Fibroblast of pulmonary artery (primary cell): ENCODE measurements at regions not wholly inside any gene's neighbourhood (a gene's known extent, or its start where the extent isn't known, plus 50 kb on each side); places are given as distances from the start of the nearest gene placed in this dataset.

Source experiments
- DNase-seq: peaks from one replicate; pipeline ENCODE4 v3.0.0-alpha.2; 2010; ENCODE audit warnings: low read depth
- H3K4me3 ChIP-seq: replicated peaks from 2 replicates; pipeline ENCODE4 v1.5.1; 2011; ENCODE audit warnings: low read depth, mild to moderate bottlenecking, control low read depth, low read length, moderate library complexity
- CTCF ChIP-seq: IDR thresholded peaks from 2 replicates; pipeline ENCODE4 v1.5.1; 2011; ENCODE audit warnings: mild to moderate bottlenecking, control low read depth, low read length, inconsistent platforms; ENCODE audit errors: missing control alignments

- TF ChIP-seq CTCF: no peak
- H3K4me3 ChIP-seq: no peak overlapping the region
- DNase-seq: no peak
These were observed 340.3 kb upstream of the PDE3A start for GRCh38 chr12:20028033-20028432.

GRCh38 chr12:20030826-20031225, 337.5 kb upstream of the PDE3A start:
- peak; percentile 58 for DNase-seq
- H3K4me3 ChIP-seq: no peak overlapping the region
- no peak for TF ChIP-seq CTCF

- TF ChIP-seq CTCF: no peak
- no peak overlapping the region for H3K4me3 ChIP-seq
- DNase-seq: no peak
These were observed 328.8 kb upstream of the PDE3A start for GRCh38 chr12:20039562-20039961.

- no peak for DNase-seq
- H3K4me3 ChIP-seq: no peak overlapping the region
- TF ChIP-seq CTCF: no peak
These were observed 328.2 kb upstream of the PDE3A start for GRCh38 chr12:20040184-20040583.

GRCh38 chr12:20040831-20041230, 327.5 kb upstream of the PDE3A start:
- TF ChIP-seq CTCF: no peak
- H3K4me3 ChIP-seq: no peak overlapping the region
- no peak for DNase-seq

- no peak overlapping the region for H3K4me3 ChIP-seq
- no peak for TF ChIP-seq CTCF
- no peak for DNase-seq
These were observed 324.0 kb upstream of the PDE3A start for GRCh38 chr12:20044351-20044750.

GRCh38 chr12:20044846-20045245, 323.5 kb upstream of the PDE3A start:
- no peak for TF ChIP-seq CTCF
- peak; percentile 50 for DNase-seq
- no peak overlapping the region for H3K4me3 ChIP-seq
